Rectal smooth muscle tissue (tissue), 1 donor: ENCODE measurements at regions not wholly inside any gene's neighbourhood (a gene's known extent, or its start where the extent isn't known, plus 50 kb on each side); places are given as distances from the start of the nearest gene placed in this dataset.

ENCODE experiments used
- H3K27ac ChIP-seq: one replicate; pipeline ENCODE4 v1.7.0; 2013; ENCODE audit warnings: low read depth, low read length, inconsistent platforms
- H3K27me3 ChIP-seq: one replicate; pipeline ENCODE4 v1.7.0; 2013; ENCODE audit warnings: low read length; ENCODE audit not compliant: control insufficient read depth, insufficient read depth
- H3K36me3 ChIP-seq: one replicate; pipeline ENCODE4 v1.7.0; 2013; ENCODE audit warnings: low read length; ENCODE audit not compliant: control insufficient read depth, insufficient read depth
- H3K4me1 ChIP-seq: one replicate; pipeline ENCODE4 v1.7.0; 2013; ENCODE audit warnings: low read length; ENCODE audit not compliant: control insufficient read depth, insufficient read depth
- H3K4me3 ChIP-seq: one replicate; pipeline ENCODE4 v1.7.0; 2013; ENCODE audit warnings: low read length
- H3K9ac ChIP-seq: one replicate; pipeline ENCODE4 v1.7.0; 2013; ENCODE audit warnings: low read length

- Histone ChIP-seq H3K27ac (no peak overlapping the region), H3K4me1 (no peaks in the 10 kb centered on the region), H3K4me3 (no peak overlapping the region), H3K36me3 (no peaks in the 10 kb centered on the region), H3K27me3 (no peaks in the 10 kb centered on the region), H3K9ac (no peak overlapping the region)
These were observed 1231.9 kb upstream of the C9orf72 start for GRCh38 chr9:28805197-28805596.

GRCh38 chr9:28808042-28808441, 1234.8 kb upstream of the C9orf72 start:
- H3K36me3 ChIP-seq, result no peaks in the 10 kb centered on the region
- H3K4me1 ChIP-seq, result no peaks in the 10 kb centered on the region
- no peaks in the 10 kb centered on the region for H3K27me3 ChIP-seq
- H3K27ac ChIP-seq, result no peak overlapping the region
- H3K4me3 ChIP-seq, result no peak overlapping the region
- no peak overlapping the region for H3K9ac ChIP-seq

GRCh38 chr9:28810388-28811075, 1237.3 kb upstream of the C9orf72 start:
- Histone ChIP-seq H3K4me1 (no peaks in the 10 kb centered on the region), H3K9ac (no peak overlapping the region), H3K27me3 (no peaks in the 10 kb centered on the region), H3K36me3 (no peaks in the 10 kb centered on the region), H3K4me3 (no peak overlapping the region), H3K27ac (no peak overlapping the region)

GRCh38 chr9:28820741-28821140, 1247.5 kb upstream of the C9orf72 start:
- Histone ChIP-seq H3K27me3 (no peaks in the 10 kb centered on the region), H3K9ac (no peak overlapping the region), H3K27ac (no peak overlapping the region), H3K4me1 (no peaks in the 10 kb centered on the region), H3K36me3 (no peaks in the 10 kb centered on the region), H3K4me3 (no peak overlapping the region)

GRCh38 chr9:28821240-28821639, 1248.0 kb upstream of the C9orf72 start:
- H3K27me3 ChIP-seq, result no peaks in the 10 kb centered on the region
- no peak overlapping the region for H3K9ac ChIP-seq
- no peaks in the 10 kb centered on the region for H3K36me3 ChIP-seq
- H3K4me3 ChIP-seq, result no peak overlapping the region
- H3K27ac ChIP-seq, result no peak overlapping the region
- H3K4me1 ChIP-seq, result no peaks in the 10 kb centered on the region

GRCh38 chr9:28824432-28824963, 1251.2 kb upstream of the C9orf72 start:
- Histone ChIP-seq H3K36me3 (no peaks in the 10 kb centered on the region), H3K4me1 (no peaks in the 10 kb centered on the region)

GRCh38 chr9:28832168-28832770, 1259.0 kb upstream of the C9orf72 start:
- Histone ChIP-seq H3K27ac (no peak overlapping the region), H3K4me3 (no peak overlapping the region), H3K27me3 (no peaks in the 10 kb centered on the region)

More at GRCh38 chr9:28824432-28824963, 1251.2 kb upstream of the C9orf72 start:
- Histone ChIP-seq H3K27me3 (no peaks in the 10 kb centered on the region), H3K27ac (no peak overlapping the region), H3K4me3 (no peak overlapping the region), H3K9ac (no peak overlapping the region)

GRCh38 chr9:28834156-28834555, 1260.9 kb upstream of the C9orf72 start:
- Histone ChIP-seq H3K4me1 (no peaks in the 10 kb centered on the region), H3K4me3 (no peak overlapping the region), H3K36me3 (no peaks in the 10 kb centered on the region), H3K9ac (no peak overlapping the region), H3K27me3 (no peaks in the 10 kb centered on the region), H3K27ac (no peak overlapping the region)

More at GRCh38 chr9:28832168-28832770, 1259.0 kb upstream of the C9orf72 start:
- H3K36me3 ChIP-seq, result no peaks in the 10 kb centered on the region
- H3K9ac ChIP-seq, result no peak overlapping the region
- H3K4me1 ChIP-seq, result no peaks in the 10 kb centered on the region

GRCh38 chr9:28839778-28840430, 1266.6 kb upstream of the C9orf72 start:
- Histone ChIP-seq H3K9ac (no peak overlapping the region), H3K27ac (no peak overlapping the region), H3K36me3 (no peaks in the 10 kb centered on the region), H3K4me3 (no peak overlapping the region), H3K4me1 (no peaks in the 10 kb centered on the region), H3K27me3 (no peaks in the 10 kb centered on the region)

- Histone ChIP-seq H3K36me3 (no peaks in the 10 kb centered on the region), H3K4me3 (no peak overlapping the region), H3K9ac (no peak overlapping the region), H3K27me3 (no peaks in the 10 kb centered on the region), H3K27ac (no peak overlapping the region), H3K4me1 (no peaks in the 10 kb centered on the region)
These were observed 1268.5 kb upstream of the C9orf72 start for GRCh38 chr9:28841775-28842174.

- Histone ChIP-seq H3K4me1 (no peaks in the 10 kb centered on the region), H3K27ac (no peak overlapping the region), H3K4me3 (no peak overlapping the region), H3K9ac (no peak overlapping the region), H3K27me3 (no peaks in the 10 kb centered on the region), H3K36me3 (no peaks in the 10 kb centered on the region)
These were observed 1274.0 kb upstream of the C9orf72 start for GRCh38 chr9:28847331-28847730.

- Histone ChIP-seq H3K27ac (no peak overlapping the region), H3K27me3 (no peaks in the 10 kb centered on the region), H3K4me3 (no peak overlapping the region), H3K9ac (no peak overlapping the region), H3K36me3 (no peaks in the 10 kb centered on the region), H3K4me1 (no peaks in the 10 kb centered on the region)
These were observed 1275.4 kb upstream of the C9orf72 start for GRCh38 chr9:28848671-28849070.
